Fibroblast of mammary gland (primary cell): ENCODE measurements at regions not wholly inside any gene's neighbourhood (a gene's known extent, or its start where the extent isn't known, plus 50 kb on each side); places are given as distances from the start of the nearest gene placed in this dataset.
A peak's percentile ranks its signal among the peaks of the same experiment; 100 is the strongest.

ENCODE experiments used
- DNase-seq: peaks from one replicate; pipeline ENCODE4 v3.0.0-alpha.2; 2010; ENCODE audit warnings: low read depth
- H3K4me3 ChIP-seq: 2 replicates; pipeline ENCODE4 v1.5.1; 2011; ENCODE audit warnings: low read depth, mild to moderate bottlenecking, low read length, moderate library complexity; ENCODE audit not compliant: control insufficient read depth
- CTCF ChIP-seq: conservative IDR thresholded peaks from 2 replicates; pipeline ENCODE4 v1.5.1; 2011; ENCODE audit warnings: low read depth, low read length, inconsistent platforms; ENCODE audit not compliant: control insufficient read depth, insufficient read depth

DNA sequence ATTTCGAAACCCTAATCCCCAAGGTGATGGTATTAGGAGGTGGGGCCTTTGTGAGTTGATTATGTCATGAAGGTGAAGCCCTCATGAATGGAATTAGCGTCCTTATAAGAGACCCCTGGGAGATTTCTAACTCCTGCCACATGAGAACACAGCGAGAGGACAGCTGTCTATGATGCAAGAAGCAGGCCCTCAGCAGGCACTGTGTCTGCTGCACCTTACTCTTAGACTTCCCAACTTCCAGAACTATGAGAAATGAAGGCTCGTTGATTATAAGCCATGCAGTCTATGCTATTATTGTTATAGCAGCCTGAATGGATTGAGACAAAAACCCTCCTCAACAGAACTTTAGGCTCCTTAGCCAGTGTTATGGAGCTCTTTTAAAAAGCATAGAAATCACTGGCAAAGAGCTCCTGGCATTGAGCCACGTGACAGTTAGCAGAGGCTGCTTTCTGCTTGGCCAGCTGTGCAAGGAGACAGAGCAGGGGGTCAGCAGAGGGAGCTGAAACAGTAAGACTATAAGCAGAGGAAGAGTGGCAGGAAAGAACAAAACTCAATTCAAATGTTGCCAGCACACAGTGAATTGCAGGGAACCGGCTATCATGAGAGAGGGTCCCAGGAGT lies 219.2 kb upstream of the FAT1 start:
- DNase-seq = peak; percentile 35
- no peak overlapping the region for H3K4me3 ChIP-seq
- TF ChIP-seq CTCF = no peak

- DNase-seq = no peak
- H3K4me3 ChIP-seq = no peak overlapping the region
- no peak for TF ChIP-seq CTCF
Measured at GRCh38 chr4:186943411-186943810, 219.8 kb upstream of the FAT1 start.

DNA sequence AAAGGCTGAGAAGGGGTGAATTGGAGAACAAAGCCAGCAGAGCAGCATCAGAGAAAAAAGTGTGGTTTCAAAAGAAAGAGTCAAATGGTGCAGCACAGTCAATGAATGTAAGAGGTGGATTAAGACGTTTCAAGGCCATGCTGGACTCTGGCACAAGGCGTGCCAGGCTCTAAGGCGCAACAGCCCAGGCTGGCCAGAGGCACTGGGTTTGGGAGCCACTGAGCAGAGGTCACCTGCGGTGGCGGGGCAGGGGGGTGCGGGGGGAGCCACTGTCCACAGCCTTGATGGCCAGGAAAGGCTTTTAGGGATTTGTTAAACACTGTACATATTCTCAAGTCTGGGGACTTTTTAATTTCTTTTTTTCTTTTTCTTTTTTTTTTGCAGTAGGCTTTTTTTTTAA lies 222.5 kb upstream of the FAT1 start:
- no peak for DNase-seq
- no peak for TF ChIP-seq CTCF

GRCh38 chr4:186946682-186947294 lies 223.1 kb upstream of the FAT1 start:
- TF ChIP-seq CTCF = peak; percentile 13
- DNase-seq = peak; percentile 18
- no peak overlapping the region for H3K4me3 ChIP-seq

More for the DNA sequence above, 222.5 kb upstream of the FAT1 start:
- H3K4me3 ChIP-seq = no peak overlapping the region

- peak; percentile 20 for DNase-seq
- H3K4me3 ChIP-seq = no peak overlapping the region
- peak; percentile 33 for TF ChIP-seq CTCF
Measured at GRCh38 chr4:186948361-186949242, 224.9 kb upstream of the FAT1 start.

DNA sequence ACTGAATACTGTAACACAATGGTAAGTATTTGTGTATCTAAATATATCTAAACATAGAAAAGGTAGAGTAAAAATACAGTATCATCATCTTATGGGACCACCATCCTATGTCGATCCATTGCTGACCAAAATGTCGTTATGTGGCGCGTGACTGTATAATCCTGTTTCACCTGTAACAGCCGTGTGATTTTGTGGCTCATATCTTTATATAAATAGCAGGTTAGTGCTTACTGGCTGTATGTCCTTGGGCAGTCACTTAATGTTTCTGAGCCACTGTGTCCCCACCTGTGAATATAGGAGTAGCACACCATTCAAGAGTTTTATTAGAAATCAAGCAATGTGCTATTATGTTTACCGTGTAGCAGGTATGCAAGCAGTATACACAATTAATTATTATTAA lies 226.2 kb upstream of the FAT1 start:
- no peak for TF ChIP-seq CTCF
- no peak for DNase-seq
- no peak overlapping the region for H3K4me3 ChIP-seq
